ENCODE measurements at regions not wholly inside any gene's neighbourhood (a gene's known extent, or its start where the extent isn't known, plus 50 kb on each side); places are given as distances from the start of the nearest gene placed in this dataset.

GRCh38 chr1:65719391-65719790 lies 73.3 kb upstream of the PDE4B start:
- BruUV-seq (replicated peaks): no TSS peak
- H2BK20ac ChIP-seq (ENCODE audit: low read depth, low read length): no peak overlapping the region
- no CpG with 5 or more reads among the region's 5 CpGs for WGBS, 2 experiments (ENCODE audit: extremely low coverage in 2 of 2, insufficient read length in 1 of 2)
- no peaks in the 10 kb centered on the region for H3K36me3 ChIP-seq (ENCODE audit: control insufficient read depth, insufficient read depth, low read length)
- ChIA-PET POLR2A (ENCODE audit: unreplicated experiment) (no interaction called here), CTCF (no interaction called here)
- H4K91ac ChIP-seq (ENCODE audit: insufficient read depth, low read depth, low read length): no peak overlapping the region
- intact Hi-C loops (cut with micrococcal nuclease): no loop called here
- no peaks in the 10 kb centered on the region for H4K20me1 ChIP-seq (ENCODE audit: insufficient read depth, low read length)
- no peak overlapping the region for H2AFZ ChIP-seq (replicated peaks; ENCODE audit: low read length, poor library complexity)
- H4K5ac ChIP-seq (ENCODE audit: low read depth, low read length): no peak overlapping the region
- no peak overlapping the region for H4K8ac ChIP-seq (ENCODE audit: low read depth in 2 of 2, low read length in 2 of 2)
- in situ Hi-C loops (cut with MboI; ENCODE audit: low sequenced_read_pairs): loop anchor here (10.0 kb wide), 1 partner anchor 225 kb away; no protein-coding TSS in a partner anchor
- H3K23ac ChIP-seq (ENCODE audit: low read depth, low read length): no peak overlapping the region
- no peak for ATAC-seq (ENCODE audit: low read depth)
- H2AK5ac ChIP-seq (ENCODE audit: low read depth, low read length): no peak overlapping the region
- H3K9me3 ChIP-seq (ENCODE audit: control insufficient read depth, insufficient read depth, low read length): no peaks in the 10 kb centered on the region
- no peak for DNase-seq
- H2BK120ac ChIP-seq (ENCODE audit: low read depth, low read length): no peak overlapping the region
- H3K27ac ChIP-seq (ENCODE audit: insufficient read depth, low read length): no peak overlapping the region
- H2BK15ac ChIP-seq (ENCODE audit: low read depth, low read length): no peak overlapping the region
- no peaks in the 10 kb centered on the region for H3K79me1 ChIP-seq (ENCODE audit: low read depth in 1 of 2, low read length in 2 of 2)
- no peak overlapping the region for H3K9ac ChIP-seq (ENCODE audit: low read depth, low read length)
- H2BK5ac ChIP-seq (ENCODE audit: low read depth, low read length, poor library complexity, severe bottlenecking): no peak overlapping the region
- H3K14ac ChIP-seq (replicated peaks; ENCODE audit: low read depth, low read length): no peak overlapping the region
- dilution Hi-C loops (cut with HindIII; ENCODE audit: low sequenced_read_pairs, unreplicated experiment): no loop called here
- TF ChIP-seq USF2 (IDR thresholded peaks at IDR 0.05; ENCODE audit: low read depth, low read length) (no peak), RFX5 (IDR thresholded peaks at IDR 0.05; ENCODE audit: low read depth, low read length) (no peak), CHD1 (IDR thresholded peaks at IDR 0.05; ENCODE audit: low read depth, low read length) (no peak), MAZ (IDR thresholded peaks at IDR 0.05; ENCODE audit: borderline replicate concordance, low read depth, low read length) (no peak), CEBPB (IDR thresholded peaks at IDR 0.05; ENCODE audit: low read depth, low read length) (no peak), SMC3 (IDR thresholded peaks at IDR 0.05; ENCODE audit: low read depth, low read length) (no peak), MXI1 (IDR thresholded peaks at IDR 0.05; ENCODE audit: borderline replicate concordance, low read depth, low read length) (no peak), FOS (IDR thresholded peaks at IDR 0.05; ENCODE audit: low read depth, low read length) (no peak), MAFK (IDR thresholded peaks at IDR 0.05; ENCODE audit: low read depth, low read length) (no peak), NFE2L2 (IDR thresholded peaks at IDR 0.05; ENCODE audit: low read depth, low read length) (no peak), POLR2A (IDR thresholded peaks at IDR 0.05; ENCODE audit: low read depth, low read length) (no peak), BHLHE40 (IDR thresholded peaks at IDR 0.05; ENCODE audit: low read depth, low read length) (no peak), RAD21 (IDR thresholded peaks at IDR 0.05; ENCODE audit: low read length) (no peak), RCOR1 (IDR thresholded peaks at IDR 0.05; ENCODE audit: insufficient replicate concordance, low read length) (no peak), CTCF (conservative IDR thresholded peaks at IDR 0.05; ENCODE audit: low read depth, low read length) (no peak), ELK1 (IDR thresholded peaks at IDR 0.05; ENCODE audit: borderline replicate concordance, low read depth, low read length) (no peak)
- no peak overlapping the region for H3K18ac ChIP-seq (ENCODE audit: low read depth, low read length)
- H3K27me3 ChIP-seq (ENCODE audit: control insufficient read depth, insufficient read depth, low read length): no peaks in the 10 kb centered on the region; the same call in 1 of the 2 replicates
- H3K56ac ChIP-seq (ENCODE audit: extremely low read depth, insufficient read depth, low read length): no peak overlapping the region
- H3K4me3 ChIP-seq (ENCODE audit: insufficient read depth, low read depth, low read length): no peak overlapping the region
- no peaks in the 10 kb centered on the region for H3K4me1 ChIP-seq (ENCODE audit: control insufficient read depth, insufficient read depth, low read length)
- H3K4ac ChIP-seq (ENCODE audit: low read depth, low read length): no peak overlapping the region
- H3K9me1 ChIP-seq (ENCODE audit: insufficient read depth, low read length): no peaks in the 10 kb centered on the region
- no peak overlapping the region for H3K4me2 ChIP-seq (ENCODE audit: low read depth, low read length)
- H2AK9ac ChIP-seq (replicated peaks; ENCODE audit: low read depth, low read length, poor library complexity): no peak overlapping the region
